ENCODE measurements at regions not wholly inside any gene's neighbourhood (a gene's known extent, or its start where the extent isn't known, plus 50 kb on each side); places are given as distances from the start of the nearest gene placed in this dataset.

GRCh38 chr16:5922686-5923085 is 825.1 kb upstream of the EEF2KMT start:
- H3K27me3 ChIP-seq (ENCODE audit: control insufficient read depth, extremely low read depth, insufficient read depth, low read length), result no peaks in the 10 kb centered on the region
- TF ChIP-seq CTCF (optimal IDR thresholded peaks at IDR 0.05 in 1 of 3, IDR thresholded peaks at IDR 0.05 in 1 of 3, conservative IDR thresholded peaks at IDR 0.05 in 1 of 3; ENCODE audit: extremely low read depth in 1 of 3, insufficient read depth in 2 of 3, low read length in 3 of 3) (no peak), EZH2 (IDR thresholded peaks at IDR 0.05; ENCODE audit: low read length) (no peak)
- dilution Hi-C loops (cut with MboI; ENCODE audit: extremely low pct_ligation_motif_present, low sequenced_read_pairs), result no loop called here

GRCh38 chr16:5918567-5919130 is 821.1 kb upstream of the EEF2KMT start:
- Histone ChIP-seq H2AFZ (ENCODE audit: control insufficient read depth, low read length) (no peak overlapping the region), H3K79me2 (ENCODE audit: control insufficient read depth, insufficient read depth, low read length) (no peaks in the 10 kb centered on the region), H3K9ac (ENCODE audit: control insufficient read depth, extremely low read depth, insufficient read depth, low read length) (no peak overlapping the region), H3K4me3 (ENCODE audit: control insufficient read depth in 2 of 3, extremely low read depth in 1 of 3, insufficient read depth in 2 of 3, low read depth in 1 of 3, low read length in 3 of 3) (no peak overlapping the region), H4K20me1 (ENCODE audit: control insufficient read depth, extremely low read depth, insufficient read depth, low read length) (no peaks in the 10 kb centered on the region), H3K27ac (ENCODE audit: control insufficient read depth, insufficient read depth, low read length) (no peak overlapping the region), H3K9me3 (ENCODE audit: control insufficient read depth, low read depth, low read length) (peaks cover 8% of the 10 kb centered on the region), H3K9me1 (ENCODE audit: control insufficient read depth, extremely low read depth, insufficient read depth, low read length) (no peaks in the 10 kb centered on the region), H3K27me3 (ENCODE audit: control insufficient read depth, extremely low read depth, insufficient read depth, low read length) (no peaks in the 10 kb centered on the region), H3K36me3 (ENCODE audit: control insufficient read depth in 2 of 2, extremely low read depth in 1 of 2, insufficient read depth in 2 of 2, low read length in 2 of 2) (no peaks in the 10 kb centered on the region), H3K4me1 (ENCODE audit: control insufficient read depth, extremely low read depth, insufficient read depth, low read length) (no peaks in the 10 kb centered on the region), H3K4me2 (ENCODE audit: control insufficient read depth, extremely low read depth, insufficient read depth, low read depth, low read length) (no peak overlapping the region)
- TF ChIP-seq CTCF (optimal IDR thresholded peaks at IDR 0.05 in 1 of 3, IDR thresholded peaks at IDR 0.05 in 1 of 3, conservative IDR thresholded peaks at IDR 0.05 in 1 of 3; ENCODE audit: extremely low read depth in 1 of 3, insufficient read depth in 2 of 3, low read length in 3 of 3) (no peak), EZH2 (IDR thresholded peaks at IDR 0.05; ENCODE audit: low read length) (no peak)
- dilution Hi-C loops (cut with MboI; ENCODE audit: extremely low pct_ligation_motif_present, low sequenced_read_pairs), result no loop called here
- DNase-seq (ENCODE audit: low read depth, low spot score) (no peak), FAIRE-seq (no peak)

More at GRCh38 chr16:5922686-5923085, 825.1 kb upstream of the EEF2KMT start:
- H3K27ac ChIP-seq (ENCODE audit: control insufficient read depth, insufficient read depth, low read length), result no peak overlapping the region
- H3K9ac ChIP-seq (ENCODE audit: control insufficient read depth, extremely low read depth, insufficient read depth, low read length), result no peak overlapping the region
- no peaks in the 10 kb centered on the region for H3K9me1 ChIP-seq (ENCODE audit: control insufficient read depth, extremely low read depth, insufficient read depth, low read length)
- H3K9me3 ChIP-seq (ENCODE audit: control insufficient read depth, low read depth, low read length), result peaks cover 10% of the 10 kb centered on the region
- DNase-seq (ENCODE audit: low read depth, low spot score) (no peak), FAIRE-seq (no peak)
- no peaks in the 10 kb centered on the region for H3K36me3 ChIP-seq (ENCODE audit: control insufficient read depth in 2 of 2, extremely low read depth in 1 of 2, insufficient read depth in 2 of 2, low read length in 2 of 2)
- no peaks in the 10 kb centered on the region for H4K20me1 ChIP-seq (ENCODE audit: control insufficient read depth, extremely low read depth, insufficient read depth, low read length)
- H3K4me2 ChIP-seq (ENCODE audit: control insufficient read depth, extremely low read depth, insufficient read depth, low read depth, low read length), result no peak overlapping the region
- H3K4me3 ChIP-seq (ENCODE audit: control insufficient read depth in 2 of 3, extremely low read depth in 1 of 3, insufficient read depth in 2 of 3, low read depth in 1 of 3, low read length in 3 of 3), result no peak overlapping the region
- H3K4me1 ChIP-seq (ENCODE audit: control insufficient read depth, extremely low read depth, insufficient read depth, low read length), result no peaks in the 10 kb centered on the region
- H3K79me2 ChIP-seq (ENCODE audit: control insufficient read depth, insufficient read depth, low read length), result no peaks in the 10 kb centered on the region
- no peak overlapping the region for H2AFZ ChIP-seq (ENCODE audit: control insufficient read depth, low read length)

Data from keratinocyte (primary cell).